ENCODE measurements at regions not wholly inside any gene's neighbourhood (a gene's known extent, or its start where the extent isn't known, plus 50 kb on each side); places are given as distances from the start of the nearest gene placed in this dataset.

DNA sequence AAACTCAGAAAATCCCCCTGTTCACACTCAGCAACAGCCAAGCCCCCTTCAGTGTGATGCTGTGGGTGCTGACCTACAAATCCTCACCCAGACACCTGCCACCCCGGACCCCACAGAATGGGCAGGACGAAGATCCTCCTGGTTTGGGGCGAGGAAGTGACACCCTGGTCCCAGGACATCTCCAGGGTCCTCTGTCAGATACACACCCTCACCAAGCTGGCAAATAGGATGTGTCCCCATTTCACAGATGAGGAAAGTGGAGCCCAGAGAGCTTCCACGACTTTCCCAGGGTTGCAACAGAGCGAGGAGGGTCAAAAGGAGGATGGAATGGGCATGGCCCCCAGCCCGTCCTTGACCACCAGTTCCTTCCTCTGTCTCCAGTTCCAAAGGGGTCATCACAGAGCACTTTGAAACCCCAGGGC lies 92.0 kb upstream of the AFDN start:
- TF ChIP-seq CTCF (conservative IDR thresholded peaks at IDR 0.05) (no peak), ZFX (IDR thresholded peaks at IDR 0.05) (no peak)
